GM19239 (cell line): ENCODE measurements at regions not wholly inside any gene's neighbourhood (a gene's known extent, or its start where the extent isn't known, plus 50 kb on each side); places are given as distances from the start of the nearest gene placed in this dataset.
A peak's percentile ranks its signal among the peaks of the same experiment; 100 is the strongest.
"Not testable (repeated sequence)": the region's sequence is repeated elsewhere in the genome, so short reads cannot be mapped to it uniquely, and the experiment has no call there.

ENCODE experiments used
- DNase-seq: peaks from one replicate; pipeline ENCODE4 v3.0.0; 2011; ENCODE audit warnings: low spot score; ENCODE audit not compliant: insufficient read length
- FAIRE-seq: peaks from 2 replicates; lab custom pipeline; 2011; peaks lifted over from hg19 to GRCh38; lab: Jason Lieb, UNC

DNA sequence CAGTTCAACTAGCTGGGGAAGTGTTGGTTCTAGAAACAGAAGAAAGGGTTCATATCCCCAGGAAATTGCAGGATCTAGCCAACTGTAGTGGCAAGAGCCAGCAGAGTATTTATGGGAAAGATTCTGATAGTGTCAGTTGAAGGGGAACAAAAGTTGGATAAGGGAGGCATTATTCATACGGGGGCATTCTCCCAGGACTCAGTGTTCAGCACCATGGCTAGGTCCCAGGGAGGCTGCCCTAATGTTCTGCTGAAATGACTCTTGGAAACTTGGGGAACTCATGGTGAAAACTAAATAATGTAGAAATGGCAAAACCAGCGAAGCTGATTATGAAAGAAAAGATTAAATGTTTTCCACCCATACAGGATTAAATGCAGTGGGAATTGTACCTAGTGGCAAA lies 543.7 kb downstream of the TRIB2 start:
- no peak for DNase-seq
- no peak for FAIRE-seq

DNA sequence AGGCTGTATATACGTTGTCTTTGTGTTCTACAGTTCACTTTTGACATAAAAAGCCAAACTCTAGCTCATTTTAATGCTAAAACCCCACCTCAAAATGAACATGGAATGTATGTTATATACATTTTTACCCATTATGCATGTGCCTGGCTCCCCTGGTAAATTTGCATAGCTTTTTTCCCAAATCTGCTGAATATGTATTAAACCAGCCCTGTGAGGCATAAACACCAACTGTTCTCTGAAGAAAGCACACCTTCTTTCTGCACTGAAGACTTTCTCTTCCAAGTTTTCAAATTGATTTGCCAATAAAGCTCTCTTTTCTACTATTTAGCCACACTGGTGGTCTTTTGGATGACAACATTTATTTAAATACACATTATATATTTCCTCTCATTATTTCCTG lies 549.4 kb downstream of the TRIB2 start:
- DNase-seq (no peak), FAIRE-seq (no peak)

DNA sequence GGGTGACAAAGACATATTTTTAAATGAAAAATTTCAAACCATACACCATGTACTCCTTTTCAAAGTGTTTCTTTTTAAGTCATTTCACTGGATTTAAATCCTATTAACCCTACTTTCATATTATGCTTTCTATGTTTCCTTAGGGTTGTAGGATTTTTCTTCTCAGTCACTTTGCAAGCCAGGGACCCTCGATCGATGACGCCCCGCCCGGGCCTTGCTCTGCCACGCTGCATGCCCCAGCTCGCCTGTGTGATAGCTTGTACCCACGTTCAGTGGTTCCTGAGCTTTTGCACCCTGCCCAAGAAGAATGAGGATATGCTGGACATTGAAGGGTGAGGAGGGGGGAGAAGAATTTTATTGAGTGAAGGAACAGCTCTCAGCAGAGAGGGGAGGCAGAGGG lies 568.0 kb downstream of the TRIB2 start:
- DNase-seq (no peak), FAIRE-seq (no peak)

DNA sequence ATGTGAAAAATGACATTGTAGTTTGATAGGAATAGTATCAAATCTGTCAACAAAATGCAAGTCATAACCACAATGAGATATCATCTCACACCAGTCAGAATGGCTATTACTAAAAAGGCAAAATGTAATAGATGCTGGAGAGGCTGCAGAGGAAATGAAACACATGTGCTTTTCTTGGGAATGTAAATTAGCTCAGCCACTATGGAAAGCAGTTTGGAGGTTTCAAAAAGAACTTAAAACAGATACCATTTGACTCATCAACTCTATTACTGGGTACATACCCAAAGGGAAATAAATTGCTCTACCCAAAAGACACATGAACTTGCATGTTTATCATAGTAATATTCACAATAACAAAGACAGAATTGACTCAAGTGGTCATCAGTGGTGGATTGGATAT lies 572.6 kb downstream of the TRIB2 start:
- DNase-seq (no peak), FAIRE-seq (no peak)

DNA sequence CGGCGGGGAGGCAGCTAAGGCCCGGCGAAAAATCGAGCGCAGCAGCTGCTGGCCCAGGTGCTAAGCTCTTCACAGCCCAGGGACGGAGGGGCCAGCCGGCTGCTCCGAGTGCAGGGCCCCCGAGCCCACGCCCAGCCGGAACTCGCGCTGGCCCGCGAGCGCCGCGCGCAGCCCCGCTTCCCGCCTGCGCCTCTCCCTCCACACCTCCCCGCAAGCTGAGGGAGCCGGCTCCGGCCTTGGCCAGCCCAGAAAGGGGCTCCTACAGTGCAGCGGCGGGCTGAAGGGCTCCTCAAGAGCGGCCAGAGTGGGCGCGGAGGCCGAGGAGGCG lies 591.7 kb downstream of the TRIB2 start:
- DNase-seq, FAIRE-seq: not testable (repeated sequence)

DNA sequence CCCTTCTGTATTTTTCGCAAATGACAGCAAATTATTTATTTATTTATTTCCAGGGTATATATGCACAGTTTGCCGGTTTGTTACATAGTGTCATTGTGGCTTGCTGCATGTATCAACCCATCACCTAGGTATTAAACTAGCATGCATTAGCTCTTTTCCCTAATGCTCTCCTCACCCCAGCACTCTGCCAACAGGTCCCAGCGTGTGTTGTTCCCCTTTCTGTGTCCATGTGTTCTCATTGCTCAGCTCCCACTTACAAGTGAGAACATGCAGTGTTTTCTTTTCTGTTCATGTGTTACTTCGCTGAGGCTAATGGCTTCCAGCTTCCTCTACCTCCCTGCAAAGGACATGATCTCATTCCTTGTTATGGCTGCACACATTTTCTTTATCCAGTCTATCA lies 592.3 kb downstream of the TRIB2 start:
- DNase-seq (no peak), FAIRE-seq (no peak)

DNA sequence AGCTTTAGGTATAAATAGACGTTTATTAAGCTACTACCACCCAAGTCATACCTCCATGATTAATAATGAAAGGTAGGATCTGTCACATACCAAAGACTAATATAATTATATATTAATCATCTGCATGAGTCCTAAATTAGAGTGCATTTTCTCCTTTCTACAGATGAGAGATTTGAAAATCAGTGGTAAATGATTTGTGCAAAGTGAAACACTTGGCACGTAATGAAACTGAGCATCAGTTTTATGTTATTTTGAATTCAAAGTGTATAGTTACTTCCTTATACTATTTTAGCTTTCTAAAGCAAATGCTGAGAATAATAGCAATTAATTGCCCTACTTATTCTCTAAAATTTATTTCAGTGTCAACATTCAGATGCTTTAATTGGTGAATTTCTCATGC lies 615.3 kb downstream of the TRIB2 start:
- no peak for DNase-seq
- no peak for FAIRE-seq

DNA sequence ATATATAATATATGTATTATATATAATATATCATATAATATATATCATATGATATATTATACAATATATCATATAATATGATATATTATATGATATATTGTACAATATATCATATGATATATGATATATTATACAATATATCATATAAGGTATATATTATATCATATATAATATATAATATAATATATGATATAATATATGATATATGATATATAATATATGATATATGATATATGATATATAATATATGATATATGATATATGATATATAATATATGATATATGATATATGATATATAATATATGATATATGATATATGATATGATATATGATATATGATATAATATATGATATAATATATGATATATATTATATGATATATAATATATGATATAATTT lies 617.3 kb downstream of the TRIB2 start:
- FAIRE-seq = peak; percentile 98

DNA sequence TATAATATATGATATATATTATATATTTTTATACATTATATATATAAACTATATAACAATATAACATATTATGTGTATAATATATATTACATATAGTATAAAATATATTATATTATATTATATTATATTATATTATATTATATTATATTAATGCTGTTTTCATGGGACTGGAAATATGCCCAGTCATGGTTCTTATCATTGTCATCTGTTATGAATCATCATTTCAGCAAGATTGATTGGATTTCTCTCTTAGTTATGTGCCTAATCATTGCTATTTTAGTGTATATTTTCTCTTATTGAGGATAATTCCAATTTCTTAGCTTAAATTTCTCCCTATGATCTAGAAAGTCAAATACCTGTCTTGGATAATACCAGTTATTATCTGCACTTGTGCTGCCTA lies 617.8 kb downstream of the TRIB2 start:
- no peak for DNase-seq
- FAIRE-seq = no peak

More for the DNA sequence above, 617.3 kb downstream of the TRIB2 start:
- DNase-seq = not testable (repeated sequence)

DNA sequence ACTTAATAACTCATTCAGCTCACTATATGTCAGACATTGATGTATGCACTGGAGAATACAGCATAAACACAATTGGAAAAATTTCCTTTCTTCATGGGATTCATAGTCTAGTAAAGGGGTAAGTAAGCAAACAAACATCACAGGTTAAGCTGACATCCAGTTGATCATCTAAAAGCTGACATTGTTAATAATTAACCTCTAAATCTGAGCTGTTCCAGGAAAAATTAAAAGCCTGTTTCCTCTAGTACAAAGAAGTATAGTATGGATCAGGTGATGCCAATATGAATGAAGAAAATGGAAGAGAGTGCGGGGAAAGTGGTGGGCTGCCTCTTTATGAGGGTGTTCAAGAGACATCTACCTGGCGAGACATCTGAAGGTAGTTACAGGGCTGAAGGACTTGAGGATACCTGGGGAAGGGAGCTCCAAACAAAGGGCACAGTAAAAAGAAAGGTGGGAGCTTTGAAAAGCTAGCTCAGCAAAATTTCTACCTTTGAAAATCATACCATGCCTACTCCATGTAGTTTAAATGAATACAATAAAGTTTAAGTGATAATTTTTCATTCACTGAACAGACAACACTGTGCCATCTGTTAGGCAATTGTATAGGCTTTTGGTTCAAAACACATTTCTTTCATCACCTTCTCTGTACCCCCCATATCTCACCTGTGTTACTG lies 619.3 kb downstream of the TRIB2 start:
- FAIRE-seq = no peak
- DNase-seq = no peak

DNA sequence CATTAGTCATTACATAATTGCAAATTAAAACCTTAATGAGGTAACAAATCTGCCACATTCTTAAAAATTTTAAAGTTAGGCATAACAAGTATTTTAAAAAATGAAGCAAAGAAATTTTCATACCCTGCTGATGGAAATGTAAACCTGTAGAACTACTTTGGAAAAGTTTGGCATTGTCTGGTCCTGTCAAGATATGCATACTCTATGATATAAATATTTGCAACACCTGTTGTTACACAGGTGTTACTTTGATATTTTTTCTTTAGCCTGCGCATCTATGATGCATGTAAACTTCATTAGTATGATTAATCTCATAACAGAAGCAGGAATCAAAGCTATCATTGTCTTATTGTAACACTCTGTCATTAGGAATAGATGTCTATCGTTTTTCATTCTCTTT lies 634.3 kb downstream of the TRIB2 start:
- FAIRE-seq = no peak
- no peak for DNase-seq

DNA sequence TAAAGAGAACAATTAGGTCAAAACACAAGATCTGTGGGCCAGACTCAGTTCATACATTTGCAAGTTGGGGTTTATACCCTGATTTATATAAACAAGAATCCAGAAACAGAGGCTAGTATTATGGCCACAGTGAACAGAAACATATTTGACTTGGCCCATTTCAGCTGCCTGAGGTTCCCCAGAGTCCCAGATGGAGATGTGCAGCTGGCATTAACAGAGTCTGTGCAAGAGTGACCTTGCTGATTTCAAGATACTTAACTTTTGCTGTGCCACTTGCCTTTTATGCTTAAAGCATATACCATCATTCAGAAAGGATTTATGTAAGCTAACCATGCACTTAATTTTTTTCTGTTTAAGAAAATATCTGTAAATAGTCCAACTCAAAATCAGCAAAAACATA lies 636.3 kb downstream of the TRIB2 start:
- FAIRE-seq (no peak), DNase-seq (no peak)

DNA sequence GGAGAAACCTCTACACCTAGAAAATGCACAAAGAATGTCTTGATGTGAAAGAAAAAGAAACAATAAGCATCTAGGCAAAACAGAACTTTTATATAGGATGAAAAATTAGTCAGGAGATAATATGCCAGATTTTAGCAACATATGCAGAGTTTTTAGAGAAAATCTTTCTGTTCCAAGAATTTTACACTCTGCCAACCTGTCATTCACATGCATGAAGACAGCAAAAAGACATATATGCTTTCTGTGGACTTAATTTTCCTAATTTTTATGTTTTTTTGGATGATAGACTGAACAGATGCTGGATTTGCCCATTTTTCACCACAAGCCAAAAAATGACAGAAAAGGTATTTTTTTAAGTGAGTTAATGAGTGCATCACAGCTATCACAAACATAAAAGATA lies 637.3 kb downstream of the TRIB2 start:
- no peak for FAIRE-seq

DNA sequence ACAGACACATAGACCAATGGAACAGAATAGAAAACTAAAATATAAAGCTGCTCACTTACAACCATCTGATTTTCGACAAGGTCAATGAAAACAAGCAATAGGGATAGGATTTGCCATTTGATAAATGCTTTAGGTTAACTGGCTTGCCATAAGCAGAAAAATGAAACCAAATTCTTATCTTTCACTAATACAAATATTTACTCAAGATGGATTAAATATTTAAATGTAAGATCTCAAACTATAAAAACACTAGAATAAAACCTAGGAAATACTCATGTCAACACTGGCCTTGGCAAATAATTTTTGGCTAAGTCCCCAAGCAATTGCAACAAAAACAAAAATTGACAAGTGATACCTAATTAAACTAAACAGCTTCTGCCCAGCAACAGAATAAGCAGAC lies 665.2 kb downstream of the TRIB2 start:
- DNase-seq, FAIRE-seq: not testable (repeated sequence)

More for the DNA sequence above, 637.3 kb downstream of the TRIB2 start:
- DNase-seq = no peak

DNA sequence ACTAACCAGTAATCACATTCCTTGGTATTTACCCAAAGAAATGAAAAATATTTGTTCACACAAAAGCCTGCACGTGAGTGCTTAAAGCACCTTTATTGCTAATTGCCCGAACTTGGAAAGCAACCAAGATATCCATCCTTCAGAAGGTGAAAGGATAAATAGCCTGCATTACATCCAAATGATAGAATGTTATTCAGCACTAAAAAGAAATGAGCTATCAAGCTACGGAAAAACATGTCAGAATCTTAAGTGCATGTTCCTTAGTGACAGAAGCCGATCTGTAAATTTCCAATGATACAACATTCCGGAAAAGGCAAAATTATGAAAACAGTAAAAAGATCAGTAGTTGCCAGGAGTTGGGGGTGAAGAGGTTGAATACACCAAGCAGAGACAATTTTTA lies 672.4 kb downstream of the TRIB2 start:
- FAIRE-seq, DNase-seq: not testable (repeated sequence)

DNA sequence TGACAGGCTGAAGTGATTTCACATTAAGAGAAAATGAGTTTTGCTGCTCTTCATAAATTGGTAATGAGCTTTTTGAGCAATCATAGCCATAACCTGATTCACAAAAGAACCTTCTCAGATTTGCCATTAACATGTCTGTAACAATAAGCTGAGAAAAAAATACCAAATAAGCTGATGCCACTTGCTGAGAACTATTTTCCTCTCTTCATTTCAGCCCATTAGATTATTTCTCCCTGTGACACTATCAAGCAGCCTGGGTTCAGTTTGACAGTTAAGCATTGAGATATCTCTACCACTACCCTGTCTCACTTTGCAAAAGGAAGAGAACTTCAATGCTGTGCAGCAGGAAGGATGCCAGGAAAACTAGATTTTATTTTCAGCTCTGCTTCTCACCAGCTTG lies 673.9 kb downstream of the TRIB2 start:
- FAIRE-seq (no peak), DNase-seq (no peak)

DNA sequence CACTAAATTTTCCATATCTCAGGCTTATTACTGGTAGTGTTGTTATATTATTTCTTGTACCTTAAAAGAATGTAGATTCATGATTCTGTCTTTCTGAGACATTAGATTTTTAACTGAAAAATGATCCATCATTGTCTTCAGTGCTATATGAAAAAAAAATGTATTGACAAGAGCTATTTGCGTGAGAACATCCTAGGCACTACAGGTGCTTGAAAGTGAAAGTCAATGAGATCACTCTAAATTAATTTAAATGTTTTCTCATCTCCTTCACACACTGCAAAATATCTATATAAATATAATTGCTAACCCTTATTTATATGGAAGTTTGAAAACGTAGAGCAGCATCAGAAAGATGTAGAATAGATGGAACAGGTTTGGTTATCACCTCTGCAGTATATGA lies 684.6 kb downstream of the TRIB2 start:
- no peak for FAIRE-seq

DNA sequence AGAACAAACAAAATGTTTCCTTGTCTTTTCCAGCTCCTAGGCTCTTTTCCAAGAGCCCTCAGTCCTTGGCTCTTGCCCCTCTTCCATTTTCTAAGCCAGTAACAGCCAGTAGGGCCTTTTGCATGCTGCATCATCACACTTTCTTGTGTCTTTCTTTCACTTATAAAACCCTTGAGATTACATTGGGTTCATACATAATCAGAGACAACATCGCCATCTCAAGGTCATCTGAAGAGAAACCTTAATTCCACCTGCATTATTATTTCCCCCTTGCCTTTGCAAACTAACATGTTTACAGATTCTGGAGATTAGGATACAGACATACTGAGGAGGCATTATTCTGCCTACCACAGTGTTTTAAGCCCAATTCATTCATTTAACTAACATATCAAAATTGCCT lies 697.3 kb downstream of the TRIB2 start:
- FAIRE-seq (no peak), DNase-seq (no peak)

More for the DNA sequence above, 684.6 kb downstream of the TRIB2 start:
- DNase-seq = no peak

DNA sequence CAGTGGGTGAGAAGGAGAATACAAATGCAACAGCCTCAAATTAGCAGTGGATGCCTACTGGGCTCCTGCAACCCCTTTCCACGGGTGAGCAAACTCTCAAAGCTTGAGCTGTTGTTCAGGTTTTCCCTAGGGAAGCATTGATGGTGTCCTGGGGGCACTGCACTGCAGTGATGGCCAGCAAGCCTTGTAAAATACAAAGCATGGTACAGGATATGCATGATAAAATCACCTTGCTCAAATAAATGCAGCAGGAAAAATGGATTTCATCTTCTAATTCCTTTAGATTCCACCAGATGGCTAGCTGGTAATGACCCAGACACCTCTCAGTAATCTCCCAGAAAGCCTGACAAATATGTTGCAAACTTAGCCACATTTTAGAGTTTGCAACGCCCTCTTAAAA lies 698.2 kb downstream of the TRIB2 start:
- FAIRE-seq = no peak
- DNase-seq = no peak

DNA sequence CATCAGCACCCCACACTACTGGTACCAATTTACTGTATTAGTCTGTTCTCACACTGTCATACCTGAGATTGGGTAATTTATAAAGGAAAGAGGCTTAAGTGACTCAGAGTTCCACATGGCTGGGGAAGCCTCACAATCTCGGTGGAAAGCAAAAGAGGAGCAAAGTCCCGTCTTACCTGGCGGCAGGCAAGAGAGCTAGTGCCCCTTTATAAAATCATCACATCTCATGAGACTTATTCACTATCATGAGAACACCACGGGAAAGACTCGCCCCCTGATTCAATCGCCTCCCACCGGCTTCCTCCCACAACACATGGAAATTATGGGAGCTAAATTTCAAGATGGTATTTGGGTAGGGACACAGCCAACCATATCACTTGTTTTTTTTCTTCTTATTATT lies 717.2 kb downstream of the TRIB2 start:
- FAIRE-seq (no peak), DNase-seq (no peak)

DNA sequence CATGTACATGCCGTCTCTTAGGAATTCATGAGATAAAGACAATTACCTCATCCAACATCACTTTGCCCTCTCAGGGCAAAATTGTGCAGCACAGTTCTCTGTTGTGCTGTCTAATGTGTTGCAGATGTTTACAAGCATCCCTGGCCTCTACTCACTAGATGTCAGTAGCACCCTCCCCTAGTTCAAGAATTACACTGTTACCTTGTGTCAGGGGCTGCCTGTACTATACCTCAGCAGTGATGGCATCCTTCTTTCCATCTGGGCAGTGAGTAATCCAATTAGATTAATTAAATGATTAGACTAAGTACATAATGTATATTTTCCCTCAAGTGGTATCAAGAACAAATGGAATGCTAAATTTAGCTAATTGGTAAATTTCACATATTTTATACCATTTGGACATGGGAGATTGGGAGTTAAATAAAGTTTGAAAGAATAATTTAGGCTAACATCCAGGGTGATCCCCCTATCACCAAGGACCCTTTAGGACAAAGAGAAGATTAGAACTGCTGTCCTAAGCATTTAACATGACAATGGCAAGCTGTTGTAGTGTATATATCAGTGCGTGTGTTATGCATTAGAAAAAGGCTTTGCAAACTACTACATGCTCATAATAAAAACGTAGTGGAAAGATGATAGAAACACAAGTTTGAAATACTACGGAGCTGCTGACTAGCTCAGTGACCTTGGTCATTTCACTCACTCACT lies 727.0 kb downstream of the TRIB2 start:
- FAIRE-seq = peak; percentile 51
- not testable (repeated sequence) for DNase-seq

DNA sequence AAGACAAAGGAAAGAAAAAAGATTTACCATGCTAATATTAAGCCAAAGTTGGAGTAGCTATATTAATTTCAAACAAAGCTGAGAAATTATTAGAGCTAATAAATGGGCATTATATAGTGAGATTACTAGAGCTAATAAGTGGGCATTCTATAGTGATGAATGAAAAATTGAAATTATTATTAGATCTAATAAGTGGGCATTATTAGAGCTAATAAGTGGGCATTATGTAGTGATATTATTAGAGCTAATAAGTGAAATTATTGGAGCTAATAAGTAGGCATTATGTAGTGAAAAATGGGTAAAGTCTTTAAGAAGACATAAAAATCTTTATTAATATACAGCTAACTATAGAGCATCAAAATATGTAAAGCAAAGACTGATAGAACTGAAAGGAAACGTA lies 745.7 kb downstream of the TRIB2 start:
- DNase-seq (no peak), FAIRE-seq (no peak)
